ENCODE measurements at regions not wholly inside any gene's neighbourhood (a gene's known extent, or its start where the extent isn't known, plus 50 kb on each side); places are given as distances from the start of the nearest gene placed in this dataset.

DNA sequence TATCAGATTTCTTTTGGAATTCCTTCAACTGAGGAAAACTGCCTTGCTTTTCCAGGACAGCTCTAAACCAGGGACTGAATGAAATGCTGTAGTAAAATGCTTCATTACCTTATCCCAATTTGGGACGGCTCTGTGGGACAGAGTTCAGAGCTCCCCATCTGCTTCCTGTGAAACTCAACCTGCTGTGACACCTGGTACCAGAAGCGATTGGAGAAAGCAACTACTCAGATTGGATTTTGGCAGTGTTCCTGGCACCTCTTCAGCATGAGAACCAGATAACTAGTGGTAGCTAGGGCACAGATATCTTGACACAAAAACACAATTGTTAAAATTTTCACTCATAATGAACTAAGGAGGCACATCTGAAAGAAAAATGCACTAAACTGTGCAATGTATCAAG, 539.1 kb downstream of the SI start:
- Mint-ChIP-seq H3K9me3 (no peaks in the 10 kb centered on the region), H3K4me3 (no peak overlapping the region), H3K27me3 (ENCODE audit: low read depth) (no peaks in the 10 kb centered on the region), H3K27ac (ENCODE audit: unreplicated experiment) (no peak overlapping the region), H3K4me1 (no peaks in the 10 kb centered on the region), H3K36me3 (ENCODE audit: low read depth) (no peaks in the 10 kb centered on the region)
- no peak for DNase-seq (ENCODE audit: low read depth, low spot score)
- TF ChIP-seq, protein P1, sequence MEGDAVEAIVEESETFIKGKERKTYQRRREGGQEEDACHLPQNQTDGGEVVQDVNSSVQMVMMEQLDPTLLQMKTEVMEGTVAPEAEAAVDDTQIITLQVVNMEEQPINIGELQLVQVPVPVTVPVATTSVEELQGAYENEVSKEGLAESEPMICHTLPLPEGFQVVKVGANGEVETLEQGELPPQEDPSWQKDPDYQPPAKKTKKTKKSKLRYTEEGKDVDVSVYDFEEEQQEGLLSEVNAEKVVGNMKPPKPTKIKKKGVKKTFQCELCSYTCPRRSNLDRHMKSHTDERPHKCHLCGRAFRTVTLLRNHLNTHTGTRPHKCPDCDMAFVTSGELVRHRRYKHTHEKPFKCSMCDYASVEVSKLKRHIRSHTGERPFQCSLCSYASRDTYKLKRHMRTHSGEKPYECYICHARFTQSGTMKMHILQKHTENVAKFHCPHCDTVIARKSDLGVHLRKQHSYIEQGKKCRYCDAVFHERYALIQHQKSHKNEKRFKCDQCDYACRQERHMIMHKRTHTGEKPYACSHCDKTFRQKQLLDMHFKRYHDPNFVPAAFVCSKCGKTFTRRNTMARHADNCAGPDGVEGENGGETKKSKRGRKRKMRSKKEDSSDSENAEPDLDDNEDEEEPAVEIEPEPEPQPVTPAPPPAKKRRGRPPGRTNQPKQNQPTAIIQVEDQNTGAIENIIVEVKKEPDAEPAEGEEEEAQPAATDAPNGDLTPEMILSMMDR (conservative IDR thresholded peaks at IDR 0.05) = no peak

DNA sequence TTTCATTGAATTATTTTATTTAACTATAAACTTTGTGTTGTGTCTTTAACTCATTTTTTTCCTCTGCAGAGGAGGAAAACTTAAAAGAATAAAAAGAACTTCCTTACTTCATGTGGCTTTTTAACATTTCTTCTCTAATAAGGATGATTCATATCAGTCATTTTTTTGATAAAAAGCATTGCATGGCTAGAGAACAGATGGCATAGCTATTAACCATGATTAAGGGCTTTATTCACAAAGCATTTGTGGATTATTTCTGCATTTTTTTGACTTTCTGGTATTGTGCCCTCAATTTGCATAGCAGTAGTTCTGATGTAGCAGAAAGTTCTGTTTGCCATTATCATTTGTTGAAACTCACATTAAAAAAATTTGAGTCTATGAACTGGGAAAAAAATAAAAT, 540.8 kb downstream of the SI start:
- Mint-ChIP-seq H3K4me3 (no peak overlapping the region), H3K27me3 (ENCODE audit: low read depth) (no peaks in the 10 kb centered on the region), H3K36me3 (ENCODE audit: low read depth) (no peaks in the 10 kb centered on the region), H3K27ac (ENCODE audit: unreplicated experiment) (no peak overlapping the region), H3K4me1 (no peaks in the 10 kb centered on the region), H3K9me3 (no peaks in the 10 kb centered on the region)
- TF ChIP-seq, protein P1 (conservative IDR thresholded peaks at IDR 0.05) = no peak
- no peak for DNase-seq (ENCODE audit: low read depth, low spot score)

DNA sequence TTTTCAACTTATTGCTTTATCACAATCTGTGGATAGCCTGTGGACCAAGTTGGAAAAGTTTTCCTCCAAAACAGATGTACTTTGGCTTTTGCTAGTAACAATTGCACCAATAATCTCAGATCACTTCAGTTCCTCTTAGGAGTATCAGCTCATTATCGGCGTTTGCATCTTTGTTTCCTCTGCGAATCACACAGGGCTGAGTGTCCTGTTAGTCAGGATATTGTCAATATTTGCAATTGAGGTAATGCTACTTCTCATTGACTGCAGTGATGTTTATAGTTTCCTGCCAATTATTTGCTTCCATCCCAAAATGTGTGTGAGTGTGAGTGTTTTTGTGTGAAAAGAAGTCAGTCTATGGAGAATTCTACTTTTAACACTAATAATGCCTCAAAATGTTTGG, 545.0 kb downstream of the SI start:
- no peaks in the 10 kb centered on the region for H3K27me3 Mint-ChIP-seq (ENCODE audit: low read depth)
- TF ChIP-seq, protein P1 (conservative IDR thresholded peaks at IDR 0.05) = no peak
- H3K36me3 Mint-ChIP-seq (ENCODE audit: low read depth) = no peaks in the 10 kb centered on the region
- no peaks in the 10 kb centered on the region for H3K4me1 Mint-ChIP-seq
- DNase-seq (ENCODE audit: low read depth, low spot score) = no peak
- peaks cover 4% of the 10 kb centered on the region for H3K9me3 Mint-ChIP-seq
- H3K27ac Mint-ChIP-seq (ENCODE audit: unreplicated experiment) = no peak overlapping the region
- H3K4me3 Mint-ChIP-seq = no peak overlapping the region

DNA sequence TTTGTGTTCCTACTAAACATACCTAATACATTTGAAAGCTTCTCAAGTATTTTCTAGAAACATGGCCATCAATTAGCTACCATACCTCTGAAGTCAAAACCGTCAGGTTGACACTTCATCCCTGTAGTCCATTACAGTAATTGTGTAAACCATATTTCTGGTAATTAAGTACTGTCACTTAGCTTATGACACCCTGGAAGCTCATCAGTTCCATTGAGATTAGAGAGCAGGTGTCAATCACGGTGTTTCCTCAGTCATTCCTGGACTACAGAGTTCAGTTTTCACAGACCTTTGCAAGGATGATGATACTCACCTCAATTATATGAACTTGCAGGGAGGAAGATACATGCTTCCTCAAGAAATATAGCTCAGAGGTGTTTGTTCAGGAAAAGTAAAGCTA, 552.0 kb downstream of the SI start:
- Mint-ChIP-seq H3K27me3 (ENCODE audit: low read depth) (no peaks in the 10 kb centered on the region), H3K36me3 (ENCODE audit: low read depth) (no peaks in the 10 kb centered on the region), H3K4me1 (no peaks in the 10 kb centered on the region), H3K4me3 (no peak overlapping the region), H3K27ac (ENCODE audit: unreplicated experiment) (no peak overlapping the region), H3K9me3 (peaks cover 4% of the 10 kb centered on the region)
- TF ChIP-seq, protein P1 (conservative IDR thresholded peaks at IDR 0.05) = no peak
- DNase-seq (ENCODE audit: low read depth, low spot score) = no peak

DNA sequence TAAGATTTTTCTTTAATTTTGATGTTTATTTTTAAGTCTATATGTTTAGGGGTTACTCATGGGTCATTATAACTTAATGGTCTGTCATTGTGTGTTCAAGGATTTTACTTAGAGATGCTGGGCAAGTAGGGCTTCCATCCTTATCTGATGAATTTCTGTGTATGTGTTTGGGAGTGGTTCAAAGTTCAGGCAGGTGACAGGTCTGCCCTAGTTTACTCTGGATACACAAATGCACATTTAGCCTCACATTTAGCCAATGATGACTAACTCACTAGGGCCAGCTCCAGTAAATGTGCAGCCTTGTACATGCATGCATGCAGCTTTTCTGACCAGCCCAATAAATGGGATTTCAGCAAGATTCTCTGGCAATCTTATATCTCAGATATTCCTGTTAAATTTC, 554.1 kb downstream of the SI start:
- no peak overlapping the region for H3K27ac Mint-ChIP-seq (ENCODE audit: unreplicated experiment)
- no peak overlapping the region for H3K4me3 Mint-ChIP-seq

More for the DNA sequence above, 554.1 kb downstream of the SI start:
- DNase-seq (ENCODE audit: low read depth, low spot score) = no peak
- Mint-ChIP-seq H3K4me1 (no peaks in the 10 kb centered on the region), H3K36me3 (ENCODE audit: low read depth) (no peaks in the 10 kb centered on the region), H3K9me3 (no peaks in the 10 kb centered on the region), H3K27me3 (ENCODE audit: low read depth) (no peaks in the 10 kb centered on the region)
- TF ChIP-seq, protein P1 (conservative IDR thresholded peaks at IDR 0.05) = no peak

Measured in neural crest cell (in vitro differentiated cells).